AG04449 (cell line): ENCODE measurements at regions not wholly inside any gene's neighbourhood (a gene's known extent, or its start where the extent isn't known, plus 50 kb on each side); places are given as distances from the start of the nearest gene placed in this dataset.

Source experiments
- CTCF ChIA-PET: fragments of 350-600 bp; formaldehyde crosslinking; extraction: SDS; loops from one replicate; lab custom pipeline; 2021; ENCODE audit warnings: antibody characterized with exemption; lab: Yijun Ruan, JAX
- POLR2A ChIA-PET: fragments of 400-600, 350-600 bp; formaldehyde crosslinking; extraction: SDS; loops from one replicate; lab custom pipeline; 2020; ENCODE audit warnings: antibody characterized with exemption, inconsistent platforms; lab: Yijun Ruan, JAX
- DNase-seq: peaks from one replicate; pipeline ENCODE4 v3.0.0-alpha.2; 2010; ENCODE audit warnings: low read depth, low spot score
- H3K4me3 ChIP-seq: 2 replicates; pipeline ENCODE4 v1.5.1; 2011; ENCODE audit warnings: low read depth, mild to moderate bottlenecking, control low read depth, low read length
- CTCF ChIP-seq: IDR thresholded peaks from one replicate; pipeline ENCODE4 v1.5.1; 2011; ENCODE audit warnings: mild to moderate bottlenecking, moderate library complexity, low read length, control low read depth, inconsistent platforms; ENCODE audit not compliant: insufficient read depth; ENCODE audit errors: missing control alignments

GRCh38 chr6:134443009-134443408 is 125.1 kb upstream of the SGK1 start:
- CTCF ChIA-PET = interaction anchor here (1.2 kb wide), 1 partner anchor 84 kb away, joined by 4 read pairs; no protein-coding TSS in a partner anchor
- no peak for TF ChIP-seq CTCF
- no peak overlapping the region for H3K4me3 ChIP-seq
- POLR2A ChIA-PET = no interaction called here
- DNase-seq = no peak

DNA sequence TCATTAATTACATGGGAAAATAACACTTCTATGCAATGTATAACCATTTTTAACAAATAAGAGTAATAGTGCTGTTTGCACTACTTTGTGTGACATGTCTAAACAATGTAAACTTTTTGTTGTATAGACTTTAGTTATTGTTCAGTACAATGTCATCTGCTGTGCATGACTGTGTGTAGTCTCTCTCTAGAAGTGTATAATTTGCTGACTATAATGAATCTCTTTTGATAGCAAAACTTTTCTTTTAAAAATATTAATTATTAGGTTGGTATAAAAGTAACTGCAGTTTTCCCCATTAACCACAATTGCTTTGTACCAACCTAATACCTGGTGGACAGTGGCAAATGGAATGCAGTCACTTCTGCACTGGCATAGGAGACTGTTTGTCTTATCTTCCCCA is 124.2 kb upstream of the SGK1 start:
- ChIA-PET CTCF (no interaction called here), POLR2A (no interaction called here)
- no peak overlapping the region for H3K4me3 ChIP-seq
- no peak for DNase-seq
- no peak for TF ChIP-seq CTCF

- CTCF ChIA-PET = interaction anchor here (2.0 kb wide), 1 partner anchor 444 kb away, joined by 5 read pairs; no protein-coding TSS in a partner anchor
- H3K4me3 ChIP-seq = no peak overlapping the region
- POLR2A ChIA-PET = no interaction called here
- no peak for TF ChIP-seq CTCF
- DNase-seq = no peak
Observed at GRCh38 chr6:134438837-134439236, 120.9 kb upstream of the SGK1 start.

DNA sequence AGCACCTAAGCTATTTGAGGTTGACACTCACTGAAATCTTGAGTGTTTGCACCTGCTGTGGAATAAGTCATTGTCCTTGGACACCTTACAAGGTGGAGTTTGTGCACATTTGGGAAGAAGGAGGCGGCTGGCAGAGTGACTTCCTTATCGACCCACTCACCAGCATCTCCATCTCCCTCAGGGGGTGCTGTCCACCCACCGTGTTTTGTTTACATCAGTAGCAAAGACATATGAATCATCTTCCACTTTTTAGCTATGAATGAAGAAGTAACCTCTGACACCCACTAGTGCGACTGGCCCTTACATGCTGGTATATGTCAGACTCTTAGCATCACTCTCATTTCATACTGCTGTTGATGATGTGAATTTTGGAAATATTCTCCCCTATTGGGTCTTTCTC is 119.5 kb upstream of the SGK1 start:
- POLR2A ChIA-PET = no interaction called here
- H3K4me3 ChIP-seq = no peak overlapping the region
- CTCF ChIA-PET = interaction anchor here (1.1 to 2.0 kb wide), 4 partner anchors 9 to 445 kb away, joined by 3 to 5 read pairs (median 4); no protein-coding TSS in a partner anchor
- no peak for DNase-seq
- TF ChIP-seq CTCF = no peak

- ChIA-PET CTCF (interaction anchor here (1.2 to 1.9 kb wide), 2 partner anchors 12 kb away, joined by 3 to 5 read pairs; no protein-coding TSS in a partner anchor), POLR2A (interaction anchor here (1.2 kb wide), 1 partner anchor 11 kb away, joined by 4 read pairs; no protein-coding TSS in a partner anchor)
- DNase-seq = no peak
- TF ChIP-seq CTCF = no peak
- H3K4me3 ChIP-seq = no peak overlapping the region
Observed at GRCh38 chr6:134436950-134437349, 119.0 kb upstream of the SGK1 start.

DNA sequence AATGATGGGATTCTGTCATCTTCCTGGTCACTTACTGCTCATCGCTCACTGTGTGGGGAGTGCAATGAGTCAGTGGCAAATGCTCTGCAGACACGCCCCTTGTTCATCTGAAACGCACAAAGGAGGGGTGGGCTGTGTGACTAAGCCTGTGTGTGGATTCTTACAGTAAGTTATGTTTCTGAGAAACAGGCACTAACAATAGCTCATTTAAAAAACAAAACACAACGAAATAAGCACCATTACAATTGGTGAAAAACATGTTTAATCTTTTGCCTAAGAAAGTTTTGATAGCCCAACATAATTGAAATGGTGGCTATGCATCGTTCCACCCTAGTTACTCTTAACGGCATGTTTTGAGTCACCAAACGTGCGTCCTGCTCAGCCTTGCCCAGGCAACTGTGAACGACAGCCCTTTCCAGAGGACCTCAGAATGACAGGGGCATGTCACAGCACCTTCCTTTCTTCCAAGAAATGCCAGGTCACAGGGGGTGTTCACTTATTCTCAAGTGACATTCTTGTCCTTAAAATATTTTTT is 118.4 kb upstream of the SGK1 start:
- TF ChIP-seq CTCF = no peak
- CTCF ChIA-PET = interaction anchor here (0.7 to 1.9 kb wide), 3 partner anchors 11 to 313 kb away, joined by 3 to 5 read pairs (median 4); no protein-coding TSS in a partner anchor
- DNase-seq = peak; percentile 88
- no peak overlapping the region; the same call in 1 of the 2 replicates for H3K4me3 ChIP-seq
- POLR2A ChIA-PET = interaction anchor here (1.2 kb wide), 1 partner anchor 11 kb away, joined by 4 read pairs; no protein-coding TSS in a partner anchor
